Keratinocyte (primary cell): ENCODE measurements at regions not wholly inside any gene's neighbourhood (a gene's known extent, or its start where the extent isn't known, plus 50 kb on each side); places are given as distances from the start of the nearest gene placed in this dataset.

Experiments used
- DNase-seq: peaks from one replicate; pipeline ENCODE4 v3.0.0-alpha.2; 2011; ENCODE audit warnings: low read depth, missing footprints, low spot score
- FAIRE-seq: peaks from 2 replicates; lab custom pipeline; 2011; peaks lifted over from hg19 to GRCh38; lab: Jason Lieb, UNC
- H2AFZ ChIP-seq: 2 replicates; pipeline ENCODE4 v1.6.0; 2012; ENCODE audit warnings: low read length, control low read depth, inconsistent platforms; ENCODE audit not compliant: control insufficient read depth
- H3K27ac ChIP-seq: 2 replicates; pipeline ENCODE4 v1.5.1; 2011; ENCODE audit warnings: low read length; ENCODE audit not compliant: control insufficient read depth, insufficient read depth
- H3K27me3 ChIP-seq: 3 replicates; pipeline ENCODE4 v1.6.0; 2011; ENCODE audit warnings: low read length; ENCODE audit not compliant: control insufficient read depth, insufficient read depth; ENCODE audit errors: extremely low read depth
- H3K36me3 ChIP-seq, 2 experiments: 2 replicates in 1 of 2; 3 replicates in 1 of 2; pipeline ENCODE4 v1.5.1; 2011; ENCODE audit warnings: low read length in 2 of 2, mild to moderate bottlenecking in 1 of 2; ENCODE audit not compliant: control insufficient read depth in 2 of 2, insufficient read depth in 2 of 2; ENCODE audit errors: extremely low read depth in 1 of 2
- H3K4me1 ChIP-seq: 3 replicates; pipeline ENCODE4 v1.5.1; 2011; ENCODE audit warnings: low read length; ENCODE audit not compliant: control insufficient read depth, insufficient read depth; ENCODE audit errors: extremely low read depth
- H3K4me2 ChIP-seq: 3 replicates; pipeline ENCODE4 v1.6.0; 2011; ENCODE audit warnings: low read depth, low read length; ENCODE audit not compliant: control insufficient read depth, insufficient read depth; ENCODE audit errors: extremely low read depth
- H3K4me3 ChIP-seq, 3 experiments: fragments of 200-600 bp in 1 of 3; sonication (generic) in 1 of 3; 2 replicates in 2 of 3; 3 replicates in 1 of 3; pipeline ENCODE4 v1.5.1; 2011 to 2016; ENCODE audit warnings: low read length in 3 of 3, mild to moderate bottlenecking in 3 of 3, control low read depth in 2 of 3, inconsistent platforms in 1 of 3, low read depth in 1 of 3, mixed read lengths in 1 of 3, mixed run types in 1 of 3, moderate library complexity in 1 of 3; ENCODE audit not compliant: control insufficient read depth in 2 of 3, insufficient read depth in 2 of 3; ENCODE audit errors: extremely low read depth in 1 of 3
- H3K79me2 ChIP-seq: 2 replicates; pipeline ENCODE4 v1.6.0; 2012; ENCODE audit warnings: low read length; ENCODE audit not compliant: control insufficient read depth, insufficient read depth
- H3K9ac ChIP-seq: 3 replicates; pipeline ENCODE4 v1.6.0; 2011; ENCODE audit warnings: low read length; ENCODE audit not compliant: control insufficient read depth, insufficient read depth; ENCODE audit errors: extremely low read depth
- H3K9me1 ChIP-seq: 3 replicates; pipeline ENCODE4 v1.6.0; 2011; ENCODE audit warnings: low read length; ENCODE audit not compliant: control insufficient read depth, insufficient read depth; ENCODE audit errors: extremely low read depth
- H3K9me3 ChIP-seq: 2 replicates; pipeline ENCODE4 v1.5.1; 2012; ENCODE audit warnings: low read depth, low read length; ENCODE audit not compliant: control insufficient read depth
- H4K20me1 ChIP-seq: 3 replicates; pipeline ENCODE4 v1.6.0; 2011; ENCODE audit warnings: low read length; ENCODE audit not compliant: control insufficient read depth, insufficient read depth; ENCODE audit errors: extremely low read depth
- CTCF ChIP-seq, 3 experiments: IDR thresholded peaks in 1 of 3; conservative IDR thresholded peaks in 1 of 3; optimal IDR thresholded peaks in 1 of 3; 2 replicates in 2 of 3; 3 replicates in 1 of 3; pipeline versions ENCODE3 to v1.5.1; 2011; ENCODE audit warnings: low read length in 3 of 3, mild to moderate bottlenecking in 3 of 3, moderate library complexity in 2 of 3, control low read depth in 1 of 3, inconsistent platforms in 1 of 3; ENCODE audit not compliant: insufficient read depth in 2 of 3; ENCODE audit errors: extremely low read depth in 1 of 3
- EZH2 ChIP-seq: IDR thresholded peaks from one replicate; pipeline ENCODE4 v1.6.1; 2012; ENCODE audit warnings: inconsistent platforms, mild to moderate bottlenecking, low read length, moderate library complexity
- dilution Hi-C: fragments of 300-500 bp; cut with MboI; formaldehyde crosslinking; loops from one replicate; pipeline ENCODE4 v1.7.0; 2020; ENCODE audit warnings: low sequenced_read_pairs; ENCODE audit not compliant: extremely low pct_ligation_motif_present

- Histone ChIP-seq H4K20me1 (no peaks in the 10 kb centered on the region), H3K36me3 (no peaks in the 10 kb centered on the region), H3K9me1 (no peaks in the 10 kb centered on the region), H3K4me2 (no peak overlapping the region), H3K27ac (no peak overlapping the region), H3K9ac (no peak overlapping the region), H3K4me3 (no peak overlapping the region), H3K4me1 (peaks cover 20% of the 10 kb centered on the region), H3K27me3 (no peaks in the 10 kb centered on the region), H3K79me2 (no peaks in the 10 kb centered on the region), H2AFZ (no peak overlapping the region), H3K9me3 (no peaks in the 10 kb centered on the region)
- no peak for TF ChIP-seq CTCF (optimal IDR thresholded peaks at IDR 0.05 in 1 of 3, IDR thresholded peaks at IDR 0.05 in 1 of 3, conservative IDR thresholded peaks at IDR 0.05 in 1 of 3; ENCODE audit: extremely low read depth in 1 of 3, insufficient read depth in 2 of 3, low read length in 3 of 3)
- no peak for TF ChIP-seq EZH2
- no peak for DNase-seq
- dilution Hi-C loops = no loop called here
- FAIRE-seq = no peak
Observed at GRCh38 chr2:236740506-236740905, 170.9 kb downstream of the ACKR3 start.

GRCh38 chr2:236743039-236743920 is 173.7 kb downstream of the ACKR3 start:
- no peak overlapping the region for H3K4me3 ChIP-seq
- no peaks in the 10 kb centered on the region for H3K27me3 ChIP-seq
- peaks cover 39% of the 10 kb centered on the region for H3K4me1 ChIP-seq
- TF ChIP-seq EZH2 (no peak), CTCF (optimal IDR thresholded peaks at IDR 0.05 in 1 of 3, IDR thresholded peaks at IDR 0.05 in 1 of 3, conservative IDR thresholded peaks at IDR 0.05 in 1 of 3; ENCODE audit: extremely low read depth in 1 of 3, insufficient read depth in 2 of 3, low read length in 3 of 3) (no peak)
- peak; percentile 88 for FAIRE-seq
- no peaks in the 10 kb centered on the region for H3K79me2 ChIP-seq
- no peaks in the 10 kb centered on the region for H3K36me3 ChIP-seq
- no peak for DNase-seq
- H4K20me1 ChIP-seq = no peaks in the 10 kb centered on the region
- dilution Hi-C loops = no loop called here
- H3K9me3 ChIP-seq = no peaks in the 10 kb centered on the region
- no peak overlapping the region for H3K27ac ChIP-seq
- H3K4me2 ChIP-seq = no peak overlapping the region
- no peak overlapping the region for H2AFZ ChIP-seq
- H3K9me1 ChIP-seq = no peaks in the 10 kb centered on the region
- no peak overlapping the region for H3K9ac ChIP-seq
